HT-29 (cell line): ENCODE measurements at regions not wholly inside any gene's neighbourhood (a gene's known extent, or its start where the extent isn't known, plus 50 kb on each side); places are given as distances from the start of the nearest gene placed in this dataset.
A peak's percentile ranks its signal among the peaks of the same experiment; 100 is the strongest.

ENCODE experiments used
- DNase-seq: peaks from one replicate; pipeline ENCODE4 v3.0.0-alpha.2; 2015; ENCODE audit warnings: low spot score

- DNase-seq, result peak; percentile 36
Measured at GRCh38 chrX:39730662-39731329, 367.0 kb downstream of the BCOR start.

DNA sequence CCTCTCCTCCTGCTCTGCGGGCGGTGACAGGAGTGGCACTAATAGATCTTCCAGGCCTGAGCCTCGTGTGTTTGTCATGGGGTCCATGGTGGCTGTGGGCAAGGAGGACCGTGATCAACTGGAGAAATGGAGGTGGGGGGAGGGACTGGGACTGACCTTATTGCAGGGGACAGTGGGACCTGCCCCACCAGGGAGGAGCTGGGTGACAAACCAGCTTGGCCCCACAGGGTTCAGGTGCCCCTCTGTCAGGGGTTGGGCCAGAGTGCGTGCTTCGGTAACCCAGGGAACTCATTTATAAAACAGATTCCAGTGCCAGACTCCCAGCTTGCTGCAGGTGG, 366.5 kb downstream of the BCOR start:
- DNase-seq, result no peak

GRCh38 chrX:39731735-39732134, 366.0 kb downstream of the BCOR start:
- no peak for DNase-seq

DNA sequence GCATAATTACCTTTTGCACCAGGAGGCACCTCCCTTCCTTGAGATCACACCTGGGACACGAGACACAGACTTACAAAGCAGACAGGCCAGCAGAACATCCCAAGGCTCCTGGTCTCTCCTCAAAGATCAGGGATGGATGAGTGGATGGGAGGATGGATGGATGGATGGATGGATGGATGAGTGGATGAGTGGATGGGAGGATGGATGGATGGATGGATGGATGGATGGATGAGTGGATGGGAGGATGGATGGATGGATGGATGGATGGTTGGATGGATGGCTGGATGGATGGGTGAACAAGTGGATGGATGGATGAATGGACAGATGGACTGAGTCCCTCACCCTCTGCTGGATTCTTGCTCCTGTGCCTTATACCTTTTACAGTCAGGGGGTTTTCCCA, 364.0 kb downstream of the BCOR start:
- no peak for DNase-seq

- DNase-seq, result no peak
Measured at GRCh38 chrX:39734174-39734776, 363.5 kb downstream of the BCOR start.

DNA sequence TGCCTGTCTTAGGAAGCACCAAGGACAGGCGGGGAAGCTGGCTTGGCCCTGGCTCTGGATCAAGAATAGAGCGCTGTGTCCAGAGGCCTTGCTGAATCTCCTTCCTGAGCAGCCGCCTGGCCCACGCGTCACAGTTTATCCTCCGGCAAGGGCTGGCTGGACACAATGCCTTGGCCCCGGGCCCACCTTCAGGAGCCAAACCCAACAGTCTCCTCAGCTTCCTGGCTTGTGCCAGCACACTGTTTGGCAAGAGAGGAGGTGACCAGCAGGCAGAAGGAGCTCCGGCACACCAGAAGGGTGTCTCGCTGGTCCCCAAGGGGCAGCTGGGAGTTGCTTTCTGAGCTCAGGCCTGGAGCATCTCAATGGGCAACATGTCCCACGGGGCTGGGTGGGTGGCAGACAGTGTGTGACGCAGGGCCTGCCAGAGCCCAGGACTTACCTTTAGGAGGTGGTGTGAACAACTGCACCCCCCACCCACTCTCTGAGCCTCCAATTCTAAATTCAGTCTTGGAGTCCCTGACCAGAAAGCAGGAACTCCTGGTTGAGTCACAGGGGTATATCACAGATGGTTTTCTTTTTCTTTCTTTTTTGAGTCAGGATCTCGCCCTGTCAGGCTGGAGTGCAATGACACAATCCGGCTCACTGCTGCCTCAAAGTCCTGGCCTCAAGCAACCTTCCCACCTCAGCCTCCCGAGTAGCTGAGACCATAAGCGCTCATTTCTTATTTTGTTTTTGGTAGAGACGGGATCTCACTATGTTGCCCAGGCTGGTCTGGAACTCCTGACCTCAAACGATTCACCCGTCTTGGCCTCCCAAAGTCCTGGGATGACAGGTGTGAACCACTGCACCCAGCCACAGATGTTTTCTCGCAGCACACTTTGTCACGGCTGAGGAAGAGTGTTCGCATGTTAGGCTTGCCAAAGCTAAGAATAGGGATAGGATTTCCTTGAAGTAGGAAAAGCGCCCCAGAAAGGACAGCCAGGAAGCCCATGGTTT, 361.2 kb downstream of the BCOR start:
- DNase-seq, result no peak

DNA sequence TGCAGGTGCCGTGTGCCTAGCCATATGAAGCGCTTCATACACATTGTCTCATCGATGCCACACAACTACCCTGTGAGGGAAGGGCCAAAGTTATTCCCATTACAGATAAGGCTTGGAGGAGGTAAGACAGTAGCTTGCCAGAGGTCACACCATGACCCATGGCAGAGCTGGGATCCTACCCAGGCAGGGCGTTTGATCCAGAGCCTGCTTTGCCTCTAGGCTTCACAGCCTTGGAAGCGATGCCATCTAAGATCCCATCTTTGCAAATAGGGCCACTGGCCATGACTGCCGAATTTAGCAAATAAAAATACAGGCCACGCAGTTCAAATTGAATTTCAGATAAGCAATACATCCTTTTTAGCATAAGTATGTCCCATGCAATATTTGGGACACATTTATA, 358.2 kb downstream of the BCOR start:
- DNase-seq, result no peak

- DNase-seq, result no peak
Measured at GRCh38 chrX:39740078-39740477, 357.7 kb downstream of the BCOR start.

- DNase-seq, result no peak
Measured at GRCh38 chrX:39741904-39742303, 355.9 kb downstream of the BCOR start.

DNA sequence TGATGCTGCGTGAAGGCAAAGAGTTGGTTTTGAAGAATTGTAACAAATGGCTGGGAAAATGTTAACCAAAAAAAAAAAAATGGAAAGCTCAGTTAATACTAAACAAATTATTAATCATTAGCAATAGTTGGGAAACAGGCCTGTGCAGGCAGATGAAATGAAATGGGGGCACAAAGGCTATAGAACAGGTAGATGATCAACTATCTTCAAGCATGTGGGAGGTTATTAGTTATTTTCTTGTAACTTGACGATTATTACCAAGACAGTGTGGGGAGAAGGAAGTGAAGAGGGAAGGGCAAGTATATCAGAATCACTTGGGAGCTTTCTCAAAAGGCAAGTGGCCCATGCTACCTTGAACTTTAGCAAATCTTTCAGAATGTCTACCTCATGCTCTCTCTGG, 351.9 kb downstream of the BCOR start:
- DNase-seq, result no peak

GRCh38 chrX:39749135-39749534, 348.6 kb downstream of the BCOR start:
- no peak for DNase-seq

GRCh38 chrX:39749728-39750127, 348.0 kb downstream of the BCOR start:
- DNase-seq, result no peak

DNA sequence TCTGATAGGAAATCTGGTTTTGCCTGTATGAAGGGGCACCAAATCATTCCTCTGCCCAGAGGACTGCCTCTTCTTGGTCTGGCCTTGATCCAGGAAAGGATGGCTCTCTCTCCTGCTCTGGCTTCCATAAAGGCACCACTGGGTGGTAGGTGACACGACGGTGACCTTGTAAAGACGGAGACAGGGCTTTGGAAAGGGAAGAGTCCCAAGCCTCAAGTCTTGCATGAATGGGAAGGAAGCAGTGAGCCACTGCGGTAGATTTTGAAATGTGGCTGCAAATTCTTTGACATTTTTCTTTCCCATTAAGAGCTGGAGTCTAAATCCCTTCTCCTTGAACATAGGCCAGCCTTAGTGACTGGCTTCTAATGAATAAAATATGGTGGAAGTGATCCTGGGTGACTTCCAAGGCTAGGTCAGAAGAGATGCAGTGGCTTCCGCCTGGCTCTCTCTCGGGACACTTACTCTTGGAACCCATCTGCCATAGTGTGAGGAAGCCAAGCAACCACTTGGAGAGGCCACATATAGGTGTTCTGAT, 347.4 kb downstream of the BCOR start:
- DNase-seq, result no peak

DNA sequence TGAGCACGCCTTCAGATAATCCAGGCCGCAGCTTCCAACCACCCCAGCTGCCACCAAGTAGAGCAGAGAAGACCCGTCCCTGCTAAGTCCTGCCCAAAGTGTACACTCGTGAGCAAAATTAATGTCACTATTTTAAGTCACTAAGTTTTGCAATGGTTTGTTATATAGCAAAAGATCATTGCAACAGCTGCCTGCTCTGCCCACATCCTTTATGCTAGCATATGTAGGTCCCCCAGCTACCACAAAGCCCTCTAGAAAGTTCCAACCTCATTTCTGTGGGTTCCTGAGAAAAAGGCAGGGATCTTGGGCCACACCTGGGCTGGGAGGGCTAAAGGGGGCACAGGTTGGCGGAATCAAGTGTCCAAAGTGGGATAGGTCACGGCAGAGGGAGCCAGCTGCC, 346.9 kb downstream of the BCOR start:
- no peak for DNase-seq

DNA sequence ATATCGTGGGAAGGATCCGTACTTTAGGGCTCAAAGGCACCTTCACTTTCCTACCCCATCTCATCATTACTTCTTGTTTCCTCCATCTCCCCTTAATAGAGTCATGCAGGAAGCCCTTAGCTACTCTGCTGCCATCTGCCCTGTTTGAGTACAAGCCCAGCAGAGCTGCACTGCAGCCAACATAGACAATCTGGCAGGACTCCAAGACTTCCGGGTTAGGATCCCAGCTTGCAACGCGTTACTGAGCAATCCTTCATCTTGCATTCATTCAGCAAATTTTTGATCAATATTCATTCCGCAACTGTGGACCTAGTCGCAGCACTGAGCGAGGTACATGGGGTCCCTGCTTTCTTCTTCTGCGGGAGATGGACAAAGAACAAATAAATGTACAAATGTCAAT, 344.9 kb downstream of the BCOR start:
- DNase-seq, result peak; percentile 56

- DNase-seq, result no peak
Measured at GRCh38 chrX:39753293-39753996, 344.3 kb downstream of the BCOR start.

DNA sequence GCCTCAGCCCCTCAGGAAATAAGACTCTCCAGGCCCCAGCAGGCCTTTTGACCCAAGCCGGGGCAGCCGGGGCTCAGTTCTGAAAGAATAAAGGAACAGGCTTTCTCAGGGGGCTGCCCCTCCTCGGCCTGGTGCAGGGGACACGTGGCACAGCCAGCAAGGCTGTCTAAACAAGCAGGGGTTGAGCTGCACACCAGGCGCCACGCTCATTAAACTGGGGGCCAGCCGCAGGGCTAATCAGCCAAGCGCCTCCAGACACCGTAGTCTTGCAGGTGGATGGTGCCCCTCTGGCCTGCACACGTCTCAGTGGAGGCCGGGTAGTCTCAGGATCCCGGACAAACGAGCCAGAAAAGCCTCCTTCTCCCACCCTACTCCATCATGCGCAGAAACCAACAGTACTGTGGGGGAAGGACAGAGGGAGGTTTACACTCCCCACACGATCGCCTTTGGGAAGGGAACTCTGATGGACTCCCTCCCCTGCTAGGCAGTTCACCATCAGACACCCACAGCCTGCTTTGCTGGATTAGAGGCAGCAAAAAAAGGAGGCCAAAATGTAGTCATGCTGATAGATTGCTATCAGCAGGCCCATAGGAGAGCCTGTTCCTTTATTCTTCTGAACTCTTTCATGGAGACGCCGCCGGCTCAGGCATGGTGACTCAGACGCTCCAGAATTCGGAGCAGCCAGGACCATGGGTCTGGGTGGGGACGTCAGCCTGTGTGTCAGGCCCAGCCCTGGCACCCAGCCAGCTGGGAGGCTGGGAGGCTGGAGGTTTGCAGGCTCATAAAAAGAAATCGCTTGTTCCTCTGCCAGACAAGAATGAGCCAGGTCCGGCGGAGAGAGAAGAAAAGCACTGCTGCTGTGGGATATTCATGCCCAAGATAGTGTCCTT, 342.4 kb downstream of the BCOR start:
- DNase-seq, result peak; percentile 87

DNA sequence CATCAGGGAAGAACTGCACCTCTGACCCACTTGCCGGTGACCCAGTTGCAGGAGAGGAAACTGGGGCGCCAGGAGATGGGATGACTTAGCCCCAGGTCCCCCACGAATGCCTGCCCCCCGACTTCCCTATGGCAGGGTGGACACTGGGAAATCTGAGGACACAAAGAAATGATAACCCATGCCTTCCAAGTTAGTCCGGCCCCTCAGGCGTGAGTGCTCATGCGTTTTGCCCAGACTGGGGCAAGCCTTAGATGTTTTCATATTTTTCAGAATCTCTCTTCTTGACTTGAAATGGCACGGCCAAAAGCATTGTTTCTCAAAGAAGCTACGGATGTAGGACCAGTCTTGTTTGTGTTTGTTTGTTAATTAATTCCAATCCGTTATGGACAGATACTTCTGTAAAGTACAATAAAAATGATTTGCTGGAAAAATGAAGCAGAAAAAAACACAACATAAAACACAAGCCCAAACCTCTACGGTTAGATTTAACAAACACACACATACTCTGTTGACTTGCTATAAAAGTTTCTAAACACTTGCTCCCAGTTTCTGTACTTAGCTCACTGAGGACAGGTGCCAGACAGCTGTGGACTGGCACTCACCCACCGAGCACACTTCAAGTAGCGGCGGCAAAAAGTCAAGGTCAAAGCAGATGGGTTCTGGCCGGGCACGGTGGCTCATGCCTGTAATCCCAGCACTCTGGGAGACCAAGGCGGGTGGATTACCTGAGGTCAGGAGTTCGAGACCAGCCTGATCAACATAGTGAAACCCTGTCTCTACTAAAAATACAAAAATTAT, 341.5 kb downstream of the BCOR start:
- DNase-seq, result no peak

GRCh38 chrX:39757971-39758370, 339.8 kb downstream of the BCOR start:
- DNase-seq, result no peak
